Mesothelial cell of epicardium (in vitro differentiated cells): ENCODE measurements at regions not wholly inside any gene's neighbourhood (a gene's known extent, or its start where the extent isn't known, plus 50 kb on each side); places are given as distances from the start of the nearest gene placed in this dataset.

Source experiments
- DNase-seq, 2 experiments: peaks; one replicate each; pipeline ENCODE4 v3.0.0; 2021; ENCODE audit warnings: low spot score in 2 of 2; ENCODE audit not compliant: unreplicated experiment in 2 of 2
- H3K27ac Mint-ChIP-seq: 2 replicates; pipeline ENCODE4 v1.8.0; 2021; ENCODE audit warnings: mixed read lengths
- H3K27me3 Mint-ChIP-seq: 2 replicates; pipeline ENCODE4 v1.8.0; 2021; ENCODE audit warnings: low read depth, mixed read lengths
- H3K36me3 Mint-ChIP-seq: 2 replicates; pipeline ENCODE4 v1.8.0; 2021; ENCODE audit warnings: mixed read lengths
- H3K4me1 Mint-ChIP-seq: 2 replicates; pipeline ENCODE4 v1.8.0; 2021; ENCODE audit warnings: mixed read lengths
- H3K4me3 Mint-ChIP-seq: 2 replicates; pipeline ENCODE4 v1.8.0; 2021; ENCODE audit warnings: mild to moderate bottlenecking, moderate library complexity, mixed read lengths
- H3K9me3 Mint-ChIP-seq: 2 replicates; pipeline ENCODE4 v1.8.0; 2021; ENCODE audit warnings: mixed read lengths
- CTCF ChIP-seq: fragments of 200-600 bp; sonication (generic); IDR thresholded peaks from one replicate; pipeline ENCODE4 v1.5.0; 2021; ENCODE audit warnings: antibody characterized with exemption; ENCODE audit not compliant: unreplicated experiment

- no peaks in the 10 kb centered on the region for H3K27me3 Mint-ChIP-seq
- peaks cover 6% of the 10 kb centered on the region for H3K36me3 Mint-ChIP-seq
- no peak for TF ChIP-seq CTCF
- no peaks in the 10 kb centered on the region for H3K4me1 Mint-ChIP-seq
- peaks cover 9% of the 10 kb centered on the region for H3K9me3 Mint-ChIP-seq
- H3K27ac Mint-ChIP-seq = no peak overlapping the region
- DNase-seq = no peak
- no peak overlapping the region for H3K4me3 Mint-ChIP-seq
Observed at GRCh38 chr2:62369541-62370202, 136.3 kb downstream of the TMEM17 start.

- no peaks in the 10 kb centered on the region for H3K4me1 Mint-ChIP-seq
- no peak overlapping the region for H3K27ac Mint-ChIP-seq
- H3K27me3 Mint-ChIP-seq = no peaks in the 10 kb centered on the region
- H3K36me3 Mint-ChIP-seq = no peaks in the 10 kb centered on the region
- DNase-seq = no peak
- no peak overlapping the region for H3K4me3 Mint-ChIP-seq
- TF ChIP-seq CTCF = no peak
- no peaks in the 10 kb centered on the region for H3K9me3 Mint-ChIP-seq
Observed at GRCh38 chr2:62364791-62365528, 141.0 kb downstream of the TMEM17 start.

GRCh38 chr2:62363166-62363565 is 142.8 kb downstream of the TMEM17 start:
- Mint-ChIP-seq H3K4me3 (no peak overlapping the region), H3K36me3 (no peaks in the 10 kb centered on the region), H3K9me3 (no peaks in the 10 kb centered on the region), H3K27me3 (no peaks in the 10 kb centered on the region), H3K4me1 (no peaks in the 10 kb centered on the region), H3K27ac (no peak overlapping the region)
- no peak for TF ChIP-seq CTCF
- DNase-seq = no peak

GRCh38 chr2:62362561-62362960 is 143.4 kb downstream of the TMEM17 start:
- H3K4me3 Mint-ChIP-seq = no peak overlapping the region

GRCh38 chr2:62361964-62362363 is 144.0 kb downstream of the TMEM17 start:
- H3K4me1 Mint-ChIP-seq = no peaks in the 10 kb centered on the region
- H3K4me3 Mint-ChIP-seq = no peak overlapping the region
- no peak overlapping the region for H3K27ac Mint-ChIP-seq
- no peak for TF ChIP-seq CTCF
- H3K27me3 Mint-ChIP-seq = no peaks in the 10 kb centered on the region
- no peaks in the 10 kb centered on the region for H3K9me3 Mint-ChIP-seq
- H3K36me3 Mint-ChIP-seq = no peaks in the 10 kb centered on the region
- no peak for DNase-seq

More at GRCh38 chr2:62362561-62362960, 143.4 kb downstream of the TMEM17 start:
- H3K27ac Mint-ChIP-seq = no peak overlapping the region
- DNase-seq = no peak
- no peaks in the 10 kb centered on the region for H3K27me3 Mint-ChIP-seq
- no peaks in the 10 kb centered on the region for H3K36me3 Mint-ChIP-seq
- no peaks in the 10 kb centered on the region for H3K9me3 Mint-ChIP-seq
- H3K4me1 Mint-ChIP-seq = no peaks in the 10 kb centered on the region
- TF ChIP-seq CTCF = no peak
